Heart left ventricle (tissue), 16 donors: ENCODE measurements at regions not wholly inside any gene's neighbourhood (a gene's known extent, or its start where the extent isn't known, plus 50 kb on each side); places are given as distances from the start of the nearest gene placed in this dataset.

Experiments used
- ATAC-seq, 4 donors: fragments of 200-7000 bp; cut with Tn5 transposase; one replicate each; pipeline ENCODE4 v1.9.1; 2020 to 2022; ENCODE audit warnings: moderate library complexity in 4 of 4, mild to moderate bottlenecking in 3 of 4, moderate number of reproducible peaks in 1 of 4
- DNase-seq, 5 donors: peaks; one replicate each; pipeline ENCODE4 v3.0.0-alpha.2; 2020
- H3K27ac ChIP-seq, 12 donors: fragments of 200-600 bp; sonication (generic) in 4 of 12; one replicate each; pipeline versions ENCODE4 v1.5.0 to v1.8.0; 2016 to 2022; ENCODE audit warnings: mild to moderate bottlenecking in 2 of 12
- H3K27me3 ChIP-seq, 9 donors: fragments of 200-600 bp; sonication (generic) in 2 of 9; one replicate each; pipeline versions ENCODE4 v1.5.1 to v1.8.0; 2016 to 2022; ENCODE audit warnings: mild to moderate bottlenecking in 3 of 9
- H3K36me3 ChIP-seq, 9 donors: fragments of 200-600 bp; sonication (generic) in 2 of 9; one replicate each; pipeline versions ENCODE4 v1.5.0 to v1.8.0; 2018 to 2022; ENCODE audit warnings: mild to moderate bottlenecking in 2 of 9
- H3K4me1 ChIP-seq, 12 donors: fragments of 200-600 bp; sonication (generic) in 4 of 12; one replicate each; pipeline versions ENCODE4 v1.5.0 to v1.8.0; 2016 to 2022; ENCODE audit warnings: mild to moderate bottlenecking in 3 of 12
- H3K4me3 ChIP-seq, 12 donors: fragments of 200-600 bp; sonication (generic) in 4 of 12; one replicate each; pipeline versions ENCODE4 v1.5.0 to v1.8.0; 2017 to 2022; ENCODE audit warnings: mild to moderate bottlenecking in 9 of 12, moderate library complexity in 4 of 12
- H3K9me3 ChIP-seq, 12 donors: fragments of 200-600 bp; sonication (generic) in 4 of 12; one replicate each; pipeline versions ENCODE4 v1.5.0 to v1.8.0; 2016 to 2022; ENCODE audit warnings: mild to moderate bottlenecking in 1 of 12
- CTCF ChIP-seq, 12 donors: fragments of 200-600 bp; sonication (generic) in 4 of 12; IDR thresholded peaks; one replicate each; pipeline versions ENCODE4 v1.5.0 to v1.8.0; 2018 to 2022; ENCODE audit warnings: antibody characterized with exemption in 12 of 12, mild to moderate bottlenecking in 5 of 12
- POLR2A ChIP-seq, 2 donors: fragments of 450-650 bp; IDR thresholded peaks; one replicate each; pipeline ENCODE4 v1.6.1; 2017; ENCODE audit warnings: antibody characterized with exemption in 2 of 2, mild to moderate bottlenecking in 2 of 2, moderate library complexity in 2 of 2
- WGBS, 4 donors: extraction: QIAGEN DNeasy Blood & Tissue Kit in 2 of 4; methylation state at CpG; one replicate each; pipeline versions ENCODE4 v1.1.5 to v1.1.7; 2013 to 2018; 5-methylcytosine and 5-hydroxymethylcytosine counted together
- intact Hi-C, 10 donors: fragments of 100-400 bp; cut with DNase I; formaldehyde crosslinking; loops; one replicate each; pipeline versions ENCODE4 v1.11.1 to v1.14.2; 2022
- microRNA counts, 2 donors: library from miRNA; unstranded; fragments of <30 nt; microRNA quantifications; one replicate each; lab custom pipeline; 2016
- microRNA-seq, 4 donors: library from miRNA; unstranded; fragments of <30 nt; microRNA quantifications; one replicate each; pipeline versions ENCODE4 to v1.2.0, GENCODE V29; 2017 to 2020
- donor health status: ischemic (EF 13 %, LVEDD 7.1; RV severe dilation, severe dysfunction).
- donor health status: healthy with polysubstance abuse.
- donor health status: DM: no; HTN: yes; CAD: no.
- donor health status: DM: no; HTN: no; CAD: no.
- donor health status: ischemic (EF 25% LVEDD 6.9; RV normal size, moderate dysfunction).
- donor health status: ischemic (EF 25% LVEDD 5.7; RV mildly dilated, moderate dysfunction).
- donor health status: healthy.
- donor health status: DM: yes; HTN: yes; CAD: no.
- donor health status: ischemic (EF 35%, LVEDD 5.7; RV mildly dilated, moderate dysfunction).
- donor health status: nonischemic (EF 11% LVEDD 7.7; RV severe dilation, severe dysfunction).
- donor health status: DM: yes; HTN: yes; CAD: no.
- donor health status: PGD.
- donor health status: ischemic (EF 29% LVEDD 5.4; RV normal size, mild dysfunction).
- donor health status: nonischemic (EF 23%, LVEDD 6.1; RV moderate dilation, normal function).

GRCh38 chr20:61193164-61193563 is 58.9 kb upstream of the CDH4 start:
- peaks cover 0 to 5% (median 0%) of the 10 kb centered on the region in 12 donors for H3K9me3 ChIP-seq
- DNase-seq (no peak), ATAC-seq (no peak)
- 86 to 89% (median 87%) methylated on average over 15 of the region's 15 CpGs for WGBS, 4 donors
- intact Hi-C loops, result no loop called here
- H3K36me3 ChIP-seq, result no peaks in the 10 kb centered on the region
- no peak overlapping the region for H3K4me3 ChIP-seq
- no peaks in the 10 kb centered on the region for H3K4me1 ChIP-seq
- H3K27ac ChIP-seq, result no peak overlapping the region
- TF ChIP-seq POLR2A (IDR thresholded peaks at IDR 0.05) (no peak), CTCF (IDR thresholded peaks at IDR 0.05) (no peak)
- H3K27me3 ChIP-seq, result peaks cover 0 to 51% (median 2%) of the 10 kb centered on the region in 9 donors

MicroRNAs encoded in the stretch of these regions (microRNA counts, 767-probe panel; counts per million panel counts)
- microRNA hsa-miR-548ag (lab: Ali Mortazavi, UCI) (1,472 to 1,879 counts per million in 2 donors), microRNA hsa-miR-646 (lab: Ali Mortazavi, UCI) (1,525 to 2,085 counts per million in 2 donors)

Small RNA genes lying in the stretch of these regions (microRNA-seq; reads per million reads assigned to microRNA genes)
- 0 to 0.21 (median 0) reads per million in 4 donors for gene MIR4533
- 0 to 0.41 (median 0) reads per million in 4 donors for gene MIR548AG2
- gene MIR646, result 0 reads per million in 4 donors
